Heart left ventricle (tissue), 13 donors: ENCODE measurements at regions not wholly inside any gene's neighbourhood (a gene's known extent, or its start where the extent isn't known, plus 50 kb on each side); places are given as distances from the start of the nearest gene placed in this dataset.

Source experiments
- POLR2A ChIP-seq, 2 donors: fragments of 450-650 bp; IDR thresholded peaks; one replicate each; pipeline ENCODE4 v1.6.1; 2017; ENCODE audit warnings: antibody characterized with exemption in 2 of 2, mild to moderate bottlenecking in 2 of 2, moderate library complexity in 2 of 2
- TF ChIP-seq, protein P1 (sequence below), 12 donors: fragments of 200-600 bp; sonication (generic) in 4 of 12; IDR thresholded peaks; one replicate each; pipeline versions ENCODE4 v1.5.0 to v1.8.0; 2018 to 2022; ENCODE audit warnings: antibody characterized with exemption in 12 of 12, mild to moderate bottlenecking in 5 of 12
- donor health status: ischemic (EF 13 %, LVEDD 7.1; RV severe dilation, severe dysfunction).
- donor health status: DM: no; HTN: yes; CAD: no.
- donor health status: DM: no; HTN: no; CAD: no.
- donor health status: ischemic (EF 25% LVEDD 6.9; RV normal size, moderate dysfunction).
- donor health status: ischemic (EF 25% LVEDD 5.7; RV mildly dilated, moderate dysfunction).
- donor health status: ischemic (EF 35%, LVEDD 5.7; RV mildly dilated, moderate dysfunction).
- donor health status: nonischemic (EF 11% LVEDD 7.7; RV severe dilation, severe dysfunction).
- donor health status: DM: yes; HTN: yes; CAD: no.
- donor health status: PGD.
- donor health status: ischemic (EF 29% LVEDD 5.4; RV normal size, mild dysfunction).
- donor health status: nonischemic (EF 23%, LVEDD 6.1; RV moderate dilation, normal function).

DNA sequence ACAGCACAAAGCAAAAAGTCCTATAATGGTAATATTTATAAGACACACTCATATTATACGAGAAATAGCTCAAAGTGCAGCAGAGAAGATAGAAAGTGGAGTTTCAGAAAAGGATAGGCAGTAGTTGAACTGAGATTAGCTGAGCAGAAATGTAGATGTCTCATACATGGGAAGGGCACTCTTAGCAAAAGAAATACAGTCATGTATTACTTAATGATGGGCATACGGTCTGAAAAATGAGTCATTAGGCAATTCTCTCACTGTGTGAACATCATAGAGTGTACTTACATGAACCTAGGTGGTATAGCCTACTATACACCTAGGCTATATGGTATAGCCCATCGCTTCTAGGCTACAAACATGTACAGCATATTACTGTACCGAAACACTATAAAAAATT, 671.3 kb downstream of the RPS29 start:
- TF ChIP-seq POLR2A (IDR thresholded peaks at IDR 0.05): no peak
- TF ChIP-seq, protein P1, sequence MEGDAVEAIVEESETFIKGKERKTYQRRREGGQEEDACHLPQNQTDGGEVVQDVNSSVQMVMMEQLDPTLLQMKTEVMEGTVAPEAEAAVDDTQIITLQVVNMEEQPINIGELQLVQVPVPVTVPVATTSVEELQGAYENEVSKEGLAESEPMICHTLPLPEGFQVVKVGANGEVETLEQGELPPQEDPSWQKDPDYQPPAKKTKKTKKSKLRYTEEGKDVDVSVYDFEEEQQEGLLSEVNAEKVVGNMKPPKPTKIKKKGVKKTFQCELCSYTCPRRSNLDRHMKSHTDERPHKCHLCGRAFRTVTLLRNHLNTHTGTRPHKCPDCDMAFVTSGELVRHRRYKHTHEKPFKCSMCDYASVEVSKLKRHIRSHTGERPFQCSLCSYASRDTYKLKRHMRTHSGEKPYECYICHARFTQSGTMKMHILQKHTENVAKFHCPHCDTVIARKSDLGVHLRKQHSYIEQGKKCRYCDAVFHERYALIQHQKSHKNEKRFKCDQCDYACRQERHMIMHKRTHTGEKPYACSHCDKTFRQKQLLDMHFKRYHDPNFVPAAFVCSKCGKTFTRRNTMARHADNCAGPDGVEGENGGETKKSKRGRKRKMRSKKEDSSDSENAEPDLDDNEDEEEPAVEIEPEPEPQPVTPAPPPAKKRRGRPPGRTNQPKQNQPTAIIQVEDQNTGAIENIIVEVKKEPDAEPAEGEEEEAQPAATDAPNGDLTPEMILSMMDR (IDR thresholded peaks at IDR 0.05): no peak
